Erythroblast (primary cell): ENCODE measurements at regions not wholly inside any gene's neighbourhood (a gene's known extent, or its start where the extent isn't known, plus 50 kb on each side); places are given as distances from the start of the nearest gene placed in this dataset.

Source experiments
- GATA1 ChIP-seq: IDR thresholded peaks from 2 replicates; pipeline ENCODE4 v1.6.1; 2011; ENCODE audit warnings: low read depth, mild to moderate bottlenecking, control low read depth, low read length, moderate library complexity
- POLR2A ChIP-seq: IDR thresholded peaks from 2 replicates; pipeline ENCODE4 v1.6.1; 2011; ENCODE audit warnings: mild to moderate bottlenecking, low read length

DNA sequence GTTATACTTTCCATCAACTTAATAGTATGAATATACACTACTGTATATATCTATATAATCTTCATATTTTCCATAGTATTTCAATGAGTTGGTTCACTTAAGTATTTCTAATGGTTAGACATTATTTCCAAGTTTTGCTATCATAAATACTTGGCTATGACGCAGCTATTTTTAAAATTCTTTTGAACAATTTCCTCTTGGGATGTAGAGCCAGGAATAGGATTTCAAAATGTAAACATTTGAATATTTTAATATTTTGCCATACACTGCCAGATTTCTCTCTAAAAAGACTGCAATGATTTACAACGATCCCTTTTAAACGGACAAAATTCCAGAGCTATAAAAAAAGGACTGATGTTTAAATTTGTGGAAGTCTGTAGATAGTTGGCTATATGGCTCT is 95.6 kb downstream of the NUP35 start:
- no peak for TF ChIP-seq POLR2A
- TF ChIP-seq GATA1: no peak
